ENCODE measurements at regions not wholly inside any gene's neighbourhood (a gene's known extent, or its start where the extent isn't known, plus 50 kb on each side); places are given as distances from the start of the nearest gene placed in this dataset.

DNA sequence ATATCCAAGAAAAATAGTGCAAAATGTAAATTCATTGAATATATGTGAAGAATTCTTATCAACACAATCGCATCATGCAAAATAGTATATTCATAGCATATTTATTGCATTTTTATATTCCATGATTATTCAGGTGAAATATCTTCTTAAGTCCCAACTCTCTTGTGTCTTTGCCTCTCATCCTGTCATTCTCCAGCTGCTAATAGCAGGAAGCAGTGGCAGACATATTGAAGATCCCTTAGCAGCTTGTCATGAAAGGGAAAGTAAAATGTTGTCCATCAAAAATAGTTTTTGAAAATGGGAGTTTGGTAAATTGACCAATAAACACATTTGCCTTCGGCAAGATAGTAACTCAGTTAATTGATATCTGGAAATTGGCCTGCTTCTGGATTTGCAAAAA is 265.3 kb upstream of the TGFBR2 start:
- DNase-seq: no peak

DNA sequence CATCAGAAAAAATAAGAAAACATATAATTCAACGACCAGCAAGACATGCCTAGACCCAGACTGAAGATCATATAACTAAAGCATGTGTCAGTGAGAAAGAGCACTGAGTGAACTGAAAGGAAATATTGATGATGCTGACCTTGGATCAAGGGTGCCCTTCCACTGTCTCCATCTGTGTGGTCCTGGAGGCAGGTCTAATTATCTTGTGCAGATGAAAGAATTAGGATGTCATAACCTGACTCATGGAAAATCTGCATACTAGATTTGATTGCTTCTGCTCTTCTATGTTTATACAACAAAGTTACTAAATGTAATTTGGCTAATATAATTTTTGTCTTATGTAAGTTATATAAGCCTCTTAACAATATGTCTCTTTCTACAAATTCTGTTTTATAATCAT is 264.6 kb upstream of the TGFBR2 start:
- peak; percentile 38 for DNase-seq

DNA sequence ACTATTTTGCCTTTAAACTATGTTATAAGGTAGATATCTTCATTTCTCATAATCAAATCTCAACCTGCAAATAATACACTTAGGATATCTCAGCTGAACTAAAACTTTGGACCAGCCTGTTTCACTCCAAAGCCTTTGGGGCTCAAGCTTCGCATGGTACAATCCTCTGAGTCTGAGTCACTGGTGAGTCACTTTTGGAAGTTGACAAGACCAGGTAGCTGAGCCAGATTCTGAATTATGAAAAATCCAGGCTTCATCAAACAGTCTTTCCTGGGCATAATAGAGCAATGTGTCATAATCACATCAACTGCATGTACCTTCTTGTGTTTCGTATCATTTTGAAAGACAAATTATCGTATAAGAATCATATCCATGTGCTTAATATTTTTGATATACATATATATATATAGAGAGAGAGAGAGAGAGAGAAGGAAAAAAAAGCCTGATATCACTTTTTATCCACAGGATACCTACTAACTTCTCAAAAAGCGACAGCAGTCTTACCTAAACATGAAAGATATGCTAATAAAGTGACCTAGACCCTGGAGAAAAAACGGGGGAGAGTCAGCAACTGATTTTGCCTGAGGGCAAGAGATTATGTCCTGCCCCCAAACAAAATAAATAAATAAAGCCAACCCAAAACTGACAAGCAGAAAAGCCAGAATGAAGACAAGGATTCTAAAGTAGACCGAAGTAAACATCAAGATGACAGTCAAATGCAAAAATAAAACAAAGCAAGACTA is 263.9 kb upstream of the TGFBR2 start:
- DNase-seq: peak; percentile 98

DNA sequence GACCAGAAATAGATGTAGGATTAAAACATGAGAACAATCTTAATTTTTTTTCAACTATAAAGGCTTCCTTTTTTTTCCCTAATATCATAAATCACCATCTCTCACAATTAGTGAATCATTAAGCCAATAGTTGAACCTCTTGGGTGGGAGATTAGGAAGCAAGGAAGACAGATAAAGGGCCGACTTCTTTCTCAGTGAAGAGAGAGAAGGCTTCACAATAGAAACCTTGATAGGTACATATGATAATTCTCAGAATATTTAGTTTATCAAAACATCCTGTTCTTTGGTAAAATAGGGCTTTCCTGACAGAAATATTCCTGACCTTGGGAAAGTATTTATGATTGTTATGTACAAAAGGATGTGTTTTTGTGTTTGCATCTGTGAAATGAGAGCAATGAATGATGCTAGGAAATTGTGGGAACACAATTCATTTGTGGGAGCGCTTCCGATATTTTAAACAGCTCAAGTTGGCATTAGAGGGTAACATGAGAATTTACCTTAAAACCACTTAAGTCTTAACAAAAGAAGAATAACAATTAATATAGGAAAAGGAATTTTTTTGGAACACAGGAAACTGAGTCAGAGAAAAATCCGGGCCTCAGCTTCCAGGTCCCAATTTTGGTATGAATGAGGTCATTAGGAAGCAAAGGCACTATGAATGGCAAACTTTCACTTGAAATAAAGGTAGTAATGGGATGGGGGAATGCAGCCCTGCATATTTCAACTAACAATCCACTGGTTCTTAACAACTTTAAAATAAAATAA is 263.2 kb upstream of the TGFBR2 start:
- peak; percentile 92 for DNase-seq

DNA sequence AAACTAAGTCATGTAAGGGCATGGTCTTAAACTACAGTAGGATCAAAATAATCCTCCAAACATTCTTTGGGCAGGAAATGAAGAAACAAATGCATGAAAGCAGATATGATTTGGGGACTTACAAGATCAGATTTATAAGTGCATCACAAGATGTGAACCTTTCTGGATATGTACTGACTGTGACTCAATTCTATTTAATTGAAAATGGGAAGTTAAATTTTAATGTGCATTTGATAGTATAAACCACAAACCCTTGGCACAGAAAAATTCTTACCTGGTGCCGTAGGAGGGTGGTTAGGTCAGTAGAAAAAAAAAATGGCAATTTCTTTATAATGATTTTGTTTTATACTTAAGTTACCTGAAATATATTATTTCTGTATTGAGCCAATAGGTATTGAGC is 262.5 kb upstream of the TGFBR2 start:
- DNase-seq: no peak

DNA sequence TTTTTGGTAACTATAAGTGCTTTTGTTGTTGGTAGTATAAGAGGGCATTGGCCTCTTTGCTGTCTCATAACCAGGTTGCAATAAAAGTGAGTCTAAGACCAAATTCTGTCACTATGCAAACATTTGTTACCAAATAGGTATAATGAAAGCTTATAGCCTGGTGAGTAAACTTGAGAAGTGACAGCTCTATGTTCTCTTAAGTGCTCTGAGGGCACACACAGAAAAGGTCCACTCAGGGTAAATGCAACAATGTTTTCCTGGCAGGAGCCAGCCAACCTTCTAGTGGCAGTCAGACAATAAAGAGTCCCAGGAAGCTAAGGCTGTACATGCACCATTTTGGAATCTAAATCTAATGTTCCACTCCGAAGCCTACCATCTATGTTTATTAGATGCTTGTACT is 262.1 kb upstream of the TGFBR2 start:
- peak; percentile 26 for DNase-seq

DNA sequence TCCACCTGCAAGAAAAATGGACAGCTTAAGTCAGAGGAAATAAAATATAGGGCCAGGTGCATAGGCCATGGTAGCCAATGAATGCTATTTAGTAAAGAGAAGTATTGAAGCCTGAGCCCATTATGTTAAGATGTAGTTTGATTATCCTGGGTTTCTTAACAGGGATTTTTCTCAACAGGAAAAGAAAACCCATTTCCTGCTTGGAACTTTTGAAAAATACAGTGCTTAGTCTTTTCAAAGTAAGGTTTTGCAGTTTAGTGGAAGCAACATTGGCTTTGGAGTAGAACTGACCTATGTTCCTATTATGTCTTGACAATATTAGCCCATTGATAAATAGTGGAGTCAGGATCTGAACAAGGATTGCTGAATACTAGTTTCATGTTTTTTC is 259.5 kb upstream of the TGFBR2 start:
- peak; percentile 32 for DNase-seq

DNA sequence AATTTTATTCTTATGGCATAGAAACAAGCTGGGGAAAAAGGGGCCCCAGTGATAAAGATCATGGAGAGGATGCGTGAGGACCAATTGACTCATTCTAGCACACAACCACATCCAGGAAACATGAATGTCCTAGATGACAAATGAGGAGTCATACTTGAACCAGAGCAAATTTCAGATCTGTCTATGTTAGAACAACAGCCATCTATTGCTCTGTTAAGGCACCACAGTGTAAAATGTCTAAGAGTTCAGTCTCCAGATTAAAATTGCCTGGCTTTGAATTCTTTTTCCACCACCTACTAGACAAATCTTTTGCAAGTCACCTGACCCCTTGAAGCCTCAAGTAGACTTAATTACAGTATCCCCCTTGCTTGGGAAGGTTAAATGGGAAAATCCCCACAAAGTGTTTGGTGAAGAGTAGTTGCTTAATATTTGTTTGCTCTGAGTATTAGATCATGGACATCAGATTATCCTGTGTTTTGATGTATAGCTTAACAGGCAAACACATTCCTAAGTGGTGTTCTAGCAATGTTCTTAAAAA is 258.7 kb upstream of the TGFBR2 start:
- peak; percentile 85 for DNase-seq

DNA sequence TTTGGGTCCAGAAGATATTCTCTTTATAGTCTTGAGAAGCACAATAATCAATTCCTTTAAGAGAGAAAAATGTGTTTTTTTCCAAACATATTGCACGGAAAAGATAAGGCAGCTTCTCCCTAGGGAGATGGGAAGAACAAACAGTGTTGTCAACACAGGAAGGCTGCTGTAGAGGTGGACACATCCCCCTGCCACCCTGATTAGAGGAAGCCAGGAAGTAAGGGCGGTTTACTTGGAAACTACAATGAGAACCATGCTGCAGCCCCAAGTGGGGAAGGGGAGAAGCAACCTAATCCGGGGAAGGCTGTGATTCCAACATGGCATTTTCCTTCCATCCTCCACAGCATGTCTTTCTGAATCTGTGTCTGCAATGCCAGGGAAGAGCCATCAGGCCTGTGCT is 256.9 kb upstream of the TGFBR2 start:
- peak; percentile 84 for DNase-seq

DNA sequence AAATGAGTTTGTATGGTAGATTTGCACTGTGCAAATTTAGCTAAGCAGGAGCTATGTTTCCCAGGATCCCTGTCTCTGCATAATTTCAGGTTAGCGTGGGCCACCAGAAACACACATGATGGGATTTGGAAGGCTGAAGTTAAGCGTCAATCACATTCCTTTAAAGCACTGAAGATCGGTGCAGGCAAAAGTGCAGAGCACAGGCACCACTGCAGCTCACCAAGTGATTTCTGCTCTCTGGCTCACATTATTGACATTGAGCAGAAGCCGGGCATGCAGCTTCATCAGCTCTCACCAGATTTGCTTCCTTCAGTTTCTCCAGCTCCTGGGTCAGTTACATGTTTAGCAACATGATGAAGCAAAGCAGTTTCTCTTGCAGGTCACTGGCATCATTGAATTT is 256.4 kb upstream of the TGFBR2 start:
- DNase-seq: peak; percentile 33

DNA sequence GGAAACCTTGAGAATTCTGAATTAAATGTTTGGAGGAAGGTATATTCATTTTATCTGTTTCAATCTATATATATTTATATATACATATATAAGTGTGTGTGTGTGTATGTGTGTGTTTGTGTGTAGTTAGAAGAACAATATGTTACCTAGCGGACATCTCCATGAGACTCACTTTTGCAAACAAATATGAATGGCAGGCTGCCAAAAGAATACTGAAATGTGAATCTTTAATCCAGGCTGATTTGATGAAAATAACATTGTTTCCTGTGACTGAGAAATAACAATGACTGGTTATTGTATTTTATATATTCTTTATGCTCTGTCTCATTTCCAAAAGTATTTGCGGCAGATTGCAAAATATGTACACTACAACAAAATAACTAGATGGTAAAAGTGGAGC is 255.5 kb upstream of the TGFBR2 start:
- DNase-seq: peak; percentile 55

DNA sequence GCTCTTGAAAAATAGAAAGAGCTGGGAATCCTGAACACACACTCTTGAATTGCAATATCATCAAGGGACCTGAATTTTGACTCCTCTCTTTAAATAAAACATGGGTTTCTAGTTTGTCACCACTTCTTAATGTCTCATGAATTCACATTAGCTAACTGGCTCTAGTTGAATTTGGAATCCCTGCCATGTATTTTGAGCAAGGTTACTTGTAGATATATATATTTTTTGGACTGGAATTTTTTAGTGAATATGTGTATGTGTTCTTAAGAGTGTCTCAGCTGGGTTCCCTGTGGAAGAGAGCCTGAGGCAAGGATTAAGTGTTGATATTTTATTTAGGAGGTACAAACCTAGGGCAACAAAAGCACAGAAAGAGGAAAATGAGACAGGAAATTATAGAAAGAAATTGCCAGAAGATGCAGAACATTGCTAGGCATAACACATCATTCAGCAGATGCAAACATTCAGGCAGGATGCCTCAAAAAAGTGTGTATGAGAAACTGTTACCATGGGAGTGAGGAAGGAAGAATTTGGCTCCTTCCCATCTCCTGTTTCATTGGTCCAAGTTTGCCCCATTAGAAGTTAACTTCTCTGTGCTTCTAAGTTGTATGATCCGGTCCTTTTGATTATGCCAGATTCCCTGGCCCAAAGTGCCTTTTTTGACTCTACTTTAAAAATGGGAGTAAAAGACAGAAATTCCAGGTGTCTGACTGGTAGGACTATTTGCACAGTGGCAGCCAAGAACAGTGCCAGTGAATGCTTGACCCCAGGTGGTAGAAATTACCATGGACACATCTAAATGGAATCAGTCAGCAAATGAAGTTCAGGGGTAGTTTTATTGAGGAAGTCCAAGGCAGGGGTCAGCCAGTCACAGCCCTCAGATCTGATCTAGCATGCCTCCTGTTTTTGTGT is 253.7 kb upstream of the TGFBR2 start:
- DNase-seq: peak; percentile 39

DNA sequence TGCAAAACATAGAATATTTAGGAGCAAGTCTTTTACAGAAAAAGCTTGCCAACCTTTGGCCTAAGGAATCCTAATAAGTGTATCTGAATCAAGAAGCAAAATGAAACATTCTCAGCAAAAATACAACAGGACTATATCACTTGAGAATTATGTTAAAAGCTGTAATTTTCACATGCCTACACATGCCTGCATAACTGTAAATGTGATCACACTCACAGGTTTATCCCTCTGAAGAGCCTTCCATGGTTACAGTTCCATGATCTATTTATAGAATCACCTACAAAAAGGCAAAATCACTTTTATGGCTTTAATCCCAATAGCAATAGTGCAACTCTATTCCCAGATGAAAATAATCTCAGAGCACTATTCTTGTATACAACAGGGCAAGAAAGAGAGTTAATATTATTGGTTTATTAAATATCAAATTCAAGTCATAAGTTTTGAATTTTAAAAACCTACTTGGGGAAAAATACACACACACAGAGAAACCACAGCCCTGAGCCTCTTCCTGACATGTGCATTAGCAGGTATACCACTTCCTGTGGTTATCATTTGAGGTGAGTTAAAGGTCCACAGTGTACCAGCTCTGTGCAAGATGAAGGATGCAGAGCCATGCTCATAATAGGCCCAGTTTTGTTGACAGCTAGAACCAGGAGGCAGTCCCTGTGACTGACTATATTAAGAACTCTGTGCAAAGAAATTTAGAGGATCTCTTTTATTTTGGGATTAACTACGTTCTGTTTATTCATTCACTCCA is 252.5 kb upstream of the TGFBR2 start:
- DNase-seq: no peak

DNA sequence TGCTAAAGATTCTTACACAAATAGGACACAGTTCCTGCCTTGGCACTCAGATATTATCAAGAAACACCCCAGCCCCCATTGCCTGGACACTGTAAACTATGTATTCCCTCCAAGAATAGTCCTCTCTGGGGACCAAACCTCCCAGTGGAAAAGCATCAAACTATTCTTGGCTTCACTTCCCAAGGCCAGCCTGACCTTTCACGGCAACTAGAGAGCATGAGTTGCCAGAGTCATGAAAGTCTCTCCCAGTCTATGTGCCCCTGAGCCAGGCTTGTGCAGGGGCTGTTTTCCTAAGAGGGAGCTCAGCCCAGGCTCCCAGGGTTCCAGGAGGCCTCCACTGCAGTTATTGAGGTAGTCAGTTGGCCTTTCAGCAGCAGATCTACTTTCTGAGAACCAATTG is 251.9 kb upstream of the TGFBR2 start:
- DNase-seq: no peak

DNA sequence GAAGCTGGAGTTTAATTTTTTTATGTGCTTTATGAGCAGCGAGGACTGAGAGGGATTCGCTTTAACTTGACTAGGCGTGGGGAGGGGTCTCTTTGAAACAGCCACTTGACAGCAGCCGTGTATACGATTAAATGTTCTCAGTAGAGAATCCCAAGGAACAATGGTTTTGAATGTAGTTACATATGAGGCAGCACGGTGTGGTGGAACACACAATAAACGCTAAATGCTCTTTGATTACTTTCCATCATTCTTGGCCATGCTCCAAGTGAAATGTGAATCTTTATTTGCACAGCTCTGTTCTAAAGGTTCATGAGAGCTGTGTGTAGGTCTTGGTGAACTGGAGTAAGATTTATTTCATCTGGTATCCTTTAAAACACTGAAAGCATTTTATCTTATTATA is 251.4 kb upstream of the TGFBR2 start:
- DNase-seq: peak; percentile 54

DNA sequence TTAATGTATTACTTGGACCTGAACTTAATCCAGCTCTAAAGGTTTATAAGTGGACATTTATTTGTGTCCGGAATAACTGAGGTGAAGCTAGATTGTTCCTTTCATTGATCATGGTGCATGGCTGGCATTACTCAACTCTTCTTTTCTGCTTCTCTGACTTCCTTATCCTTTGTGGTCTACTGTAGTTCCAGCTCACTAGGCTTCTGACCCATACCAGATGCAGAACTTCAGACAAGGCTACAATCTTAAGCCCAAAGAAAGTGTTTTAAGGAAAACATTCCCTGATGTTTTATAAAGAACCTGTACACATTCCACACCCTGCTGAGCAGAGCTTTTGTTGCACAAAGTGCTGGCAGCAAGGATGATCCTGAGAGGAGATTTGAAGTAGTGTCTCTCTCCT is 250.8 kb upstream of the TGFBR2 start:
- DNase-seq: no peak

DNA sequence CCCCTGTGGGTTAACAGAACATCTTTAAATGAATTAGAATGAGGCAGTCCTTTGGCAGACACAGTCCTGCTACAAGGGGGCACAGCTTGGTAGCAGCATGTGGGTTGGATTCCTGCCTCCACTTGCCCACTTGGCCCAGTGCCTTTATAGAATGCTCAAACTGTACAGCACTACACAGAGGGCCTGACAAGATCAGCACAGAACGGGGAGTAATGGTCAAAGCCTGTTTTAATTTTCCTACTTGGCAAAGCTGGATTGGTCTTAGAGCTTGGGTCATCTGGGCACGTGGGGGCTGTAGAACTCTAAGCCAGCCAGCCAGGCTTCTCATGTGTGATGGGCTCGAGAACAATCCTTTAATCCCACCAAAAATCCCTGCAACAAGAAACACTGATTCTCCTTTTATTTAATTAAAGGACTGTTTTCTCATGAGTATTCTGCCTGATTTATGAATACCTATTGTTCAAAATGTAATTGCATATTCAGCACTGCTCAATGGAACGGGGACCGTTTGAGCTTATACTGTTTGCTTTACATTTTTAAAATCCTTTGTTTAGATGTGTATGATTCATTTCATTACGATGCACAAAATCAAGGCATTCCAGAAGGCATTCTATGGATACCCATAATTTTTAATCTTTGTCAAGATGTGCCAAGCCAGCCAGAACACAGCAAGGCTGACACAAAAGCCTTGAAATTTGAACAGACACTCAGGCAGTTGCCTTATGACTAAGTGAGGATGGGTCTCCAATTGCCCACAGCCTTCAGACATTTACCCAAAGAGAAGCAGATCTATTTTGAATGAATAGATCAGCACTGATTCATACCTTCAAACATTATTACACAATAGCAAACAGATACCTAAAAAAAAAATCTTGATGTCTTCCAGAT is 249.3 kb upstream of the TGFBR2 start:
- peak; percentile 56 for DNase-seq

DNA sequence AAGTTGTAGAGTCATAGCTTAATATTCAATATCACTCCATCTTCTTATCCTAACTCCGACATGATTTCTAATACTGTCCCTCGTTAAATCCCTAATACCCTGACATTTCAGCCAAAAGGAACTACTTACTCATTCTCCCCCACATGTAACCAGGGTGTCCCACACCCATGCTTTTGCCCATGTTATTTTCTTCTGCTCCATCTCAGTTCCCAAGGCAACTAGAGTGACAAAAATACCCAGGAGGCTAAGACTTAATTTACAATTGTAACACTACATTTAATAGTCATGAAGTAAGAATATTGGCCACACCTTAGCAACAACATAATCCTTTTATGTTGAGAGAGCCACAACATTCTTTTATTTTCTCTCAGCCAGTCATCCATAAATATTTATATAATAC is 248.5 kb upstream of the TGFBR2 start:
- DNase-seq: no peak

DNA sequence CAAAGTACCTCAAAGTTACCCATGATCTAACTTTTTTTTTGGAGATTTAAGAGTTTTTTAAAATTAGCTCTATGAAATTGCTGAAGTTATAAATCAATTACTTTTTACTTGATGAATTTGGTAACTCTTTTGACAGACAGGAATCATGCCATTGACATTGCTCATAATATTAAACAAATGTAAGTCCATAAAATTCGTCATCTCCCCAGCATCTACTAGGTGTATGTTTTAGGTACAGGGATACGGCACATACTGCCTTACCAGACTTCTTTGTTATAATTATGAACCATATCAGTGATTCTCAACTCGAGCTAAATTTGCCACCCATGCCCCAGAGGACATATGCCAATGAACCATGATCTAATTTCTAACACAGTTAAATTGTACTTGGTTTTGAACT is 247.5 kb upstream of the TGFBR2 start:
- DNase-seq: no peak

DNA sequence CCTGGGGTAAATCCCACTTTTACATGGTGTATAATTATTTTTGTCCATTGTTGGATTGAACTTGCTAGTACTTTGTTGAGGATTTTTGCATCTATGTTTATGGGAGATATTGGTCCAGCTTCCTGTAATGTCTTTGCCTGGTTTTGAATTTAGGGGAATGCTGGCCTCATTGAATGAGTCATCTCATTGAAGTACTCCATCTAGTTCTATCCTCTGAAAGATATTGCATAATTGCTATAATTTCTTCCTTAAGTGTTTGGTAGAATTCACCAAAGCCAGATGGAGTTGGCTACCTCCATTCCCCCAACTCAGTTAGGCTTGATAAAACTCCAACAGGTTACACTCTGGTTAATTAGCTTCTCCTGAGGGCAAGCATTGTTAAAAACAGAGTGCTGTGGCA is 237.4 kb upstream of the TGFBR2 start:
- no peak for DNase-seq

DNA sequence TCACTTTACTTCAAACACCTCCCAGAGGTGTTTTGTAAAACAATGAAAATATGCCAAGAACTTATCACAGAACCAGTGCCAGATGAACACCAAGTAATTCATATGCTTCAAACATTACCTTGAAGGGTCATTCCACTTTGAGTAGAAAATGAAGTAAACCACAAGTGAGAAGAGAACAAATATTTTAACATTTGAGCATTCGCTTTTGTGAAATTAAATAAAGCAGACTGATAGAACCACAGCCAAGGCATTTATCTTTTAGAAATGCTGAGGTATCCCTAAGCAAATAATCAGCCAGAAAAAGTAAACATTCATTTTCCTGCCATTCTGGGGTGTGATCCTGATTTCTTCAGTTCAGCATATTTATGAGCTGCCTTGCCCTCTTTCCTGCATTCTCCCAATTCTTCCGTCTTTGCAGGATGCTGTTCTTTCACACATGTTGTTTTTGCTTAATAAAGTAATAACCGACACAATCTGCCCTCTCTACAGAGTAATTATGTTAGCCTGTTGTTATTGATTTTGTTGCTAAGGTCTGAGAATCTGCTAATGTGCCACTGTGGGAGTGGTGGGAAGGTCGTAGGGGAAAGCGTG is 235.6 kb upstream of the TGFBR2 start:
- peak; percentile 84 for DNase-seq

Data from dermis blood vessel endothelial cell (primary cell).